GM20000 (cell line): ENCODE measurements at regions not wholly inside any gene's neighbourhood (a gene's known extent, or its start where the extent isn't known, plus 50 kb on each side); places are given as distances from the start of the nearest gene placed in this dataset.

Source experiments
- DNase-seq: peaks from one replicate; pipeline ENCODE4 v3.0.0; 2012; ENCODE audit warnings: low spot score
- TF ChIP-seq, protein P1 (sequence below): IDR thresholded peaks from 2 replicates; pipeline ENCODE4 v1.5.1; 2012; ENCODE audit warnings: mild to moderate bottlenecking, control low read depth; ENCODE audit errors: extremely low read depth, missing control alignments

DNA sequence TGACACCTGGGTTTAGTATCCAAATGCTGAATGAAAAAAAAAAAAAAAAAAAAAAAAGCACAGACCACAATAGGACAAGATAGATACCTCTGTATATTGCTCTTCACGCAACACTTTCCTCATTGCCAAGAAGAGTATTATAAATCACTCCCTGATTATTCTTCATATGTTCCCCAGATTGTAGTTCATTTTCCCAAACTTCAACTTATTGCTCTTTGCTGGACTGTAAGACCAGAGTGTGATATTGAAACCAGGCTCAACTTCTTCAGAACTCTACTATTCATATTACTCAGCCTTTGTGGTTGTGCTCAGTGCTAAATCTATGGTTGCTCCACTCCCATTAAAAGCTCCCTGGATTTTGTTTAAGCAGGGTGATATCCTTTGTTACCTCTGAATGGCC, 180.4 kb downstream of the NTMT2 start:
- TF ChIP-seq, protein P1, sequence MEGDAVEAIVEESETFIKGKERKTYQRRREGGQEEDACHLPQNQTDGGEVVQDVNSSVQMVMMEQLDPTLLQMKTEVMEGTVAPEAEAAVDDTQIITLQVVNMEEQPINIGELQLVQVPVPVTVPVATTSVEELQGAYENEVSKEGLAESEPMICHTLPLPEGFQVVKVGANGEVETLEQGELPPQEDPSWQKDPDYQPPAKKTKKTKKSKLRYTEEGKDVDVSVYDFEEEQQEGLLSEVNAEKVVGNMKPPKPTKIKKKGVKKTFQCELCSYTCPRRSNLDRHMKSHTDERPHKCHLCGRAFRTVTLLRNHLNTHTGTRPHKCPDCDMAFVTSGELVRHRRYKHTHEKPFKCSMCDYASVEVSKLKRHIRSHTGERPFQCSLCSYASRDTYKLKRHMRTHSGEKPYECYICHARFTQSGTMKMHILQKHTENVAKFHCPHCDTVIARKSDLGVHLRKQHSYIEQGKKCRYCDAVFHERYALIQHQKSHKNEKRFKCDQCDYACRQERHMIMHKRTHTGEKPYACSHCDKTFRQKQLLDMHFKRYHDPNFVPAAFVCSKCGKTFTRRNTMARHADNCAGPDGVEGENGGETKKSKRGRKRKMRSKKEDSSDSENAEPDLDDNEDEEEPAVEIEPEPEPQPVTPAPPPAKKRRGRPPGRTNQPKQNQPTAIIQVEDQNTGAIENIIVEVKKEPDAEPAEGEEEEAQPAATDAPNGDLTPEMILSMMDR: no peak

DNA sequence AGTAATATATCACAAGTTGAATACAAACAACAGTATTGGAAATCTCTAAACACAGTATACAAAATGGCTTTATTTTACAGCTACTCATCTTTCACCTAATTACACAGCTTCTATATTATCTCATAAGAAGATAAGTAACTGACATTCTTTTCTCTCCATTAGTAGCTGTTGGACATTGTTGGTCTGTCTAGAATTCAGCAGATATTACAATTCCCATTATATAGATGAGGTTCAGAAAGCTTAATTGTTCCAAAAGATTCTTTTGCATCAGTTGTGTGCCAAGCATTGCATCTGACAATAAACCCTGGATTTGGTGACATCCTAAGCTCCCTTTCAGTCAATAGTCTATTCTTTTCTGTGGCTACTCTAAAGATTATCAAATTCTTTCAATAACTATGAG, 187.0 kb downstream of the NTMT2 start:
- no peak for DNase-seq

More for the DNA sequence above, 180.4 kb downstream of the NTMT2 start:
- DNase-seq: no peak

DNA sequence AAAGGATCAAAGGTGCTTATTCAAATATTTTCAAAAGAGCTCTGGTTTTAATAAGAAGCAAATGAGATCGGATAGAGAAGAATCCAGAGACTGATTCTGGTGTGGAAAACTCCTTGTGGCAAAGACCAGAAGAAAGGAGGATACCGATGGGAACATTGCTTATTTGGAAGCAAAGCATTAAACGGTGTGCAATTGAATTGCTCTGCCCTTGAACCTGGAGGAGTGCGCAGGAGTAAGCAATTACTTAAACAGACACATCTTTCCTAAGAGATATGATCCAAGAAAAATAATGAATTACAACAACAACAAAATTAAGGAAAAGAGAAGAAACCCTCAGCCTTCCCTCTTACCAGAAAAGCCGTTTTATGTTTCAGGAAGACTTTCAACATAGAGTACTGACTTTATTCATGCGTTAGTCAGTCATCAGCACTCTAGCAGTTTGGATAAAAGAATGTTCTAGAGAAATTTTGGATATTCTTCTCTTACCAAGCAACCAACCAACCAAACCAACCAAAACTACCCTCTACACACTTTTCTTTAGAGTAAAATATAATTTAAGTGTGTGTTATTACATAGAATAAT, 191.7 kb downstream of the NTMT2 start:
- DNase-seq: no peak
- TF ChIP-seq, protein P1: no peak

More for the DNA sequence above, 187.0 kb downstream of the NTMT2 start:
- TF ChIP-seq, protein P1: no peak

DNA sequence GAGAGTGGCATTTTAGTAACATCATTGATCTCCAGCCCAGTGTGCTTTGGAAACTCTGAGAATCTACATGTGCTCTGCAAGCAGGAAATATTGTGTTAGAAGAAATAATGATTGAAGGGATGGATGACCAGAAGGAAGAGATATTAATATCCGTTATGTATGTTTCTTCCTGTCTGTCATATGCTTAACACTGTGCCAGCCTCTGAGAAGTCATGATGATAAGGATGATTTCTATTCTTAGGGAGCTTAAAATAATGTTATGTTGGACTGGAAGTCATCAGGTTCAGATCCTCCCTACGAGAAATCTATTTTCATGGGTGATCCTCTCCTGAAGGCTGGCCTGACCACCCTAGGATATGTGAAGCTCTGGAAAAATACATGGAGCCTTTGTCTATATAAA, 192.4 kb upstream of the GORAB start:
- no peak for DNase-seq
- TF ChIP-seq, protein P1: no peak

DNA sequence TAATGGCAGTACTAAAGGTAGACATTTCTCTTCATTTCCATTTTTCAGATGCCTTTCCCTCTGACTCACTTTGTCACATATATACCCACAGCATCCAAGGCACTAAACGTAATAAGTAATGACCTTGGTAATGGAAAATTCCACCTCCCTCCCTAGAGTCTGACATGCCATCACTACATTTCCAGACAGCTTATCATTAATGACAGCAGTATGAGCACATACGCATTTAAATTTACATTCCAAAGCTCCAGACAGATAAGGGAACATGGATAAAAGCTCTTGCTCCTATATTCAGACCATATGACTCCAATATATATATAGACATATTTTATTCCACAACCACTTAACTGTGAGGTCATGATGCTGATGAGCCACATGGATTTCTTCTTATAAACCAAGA, 191.7 kb upstream of the GORAB start:
- DNase-seq: no peak
- TF ChIP-seq, protein P1: no peak

DNA sequence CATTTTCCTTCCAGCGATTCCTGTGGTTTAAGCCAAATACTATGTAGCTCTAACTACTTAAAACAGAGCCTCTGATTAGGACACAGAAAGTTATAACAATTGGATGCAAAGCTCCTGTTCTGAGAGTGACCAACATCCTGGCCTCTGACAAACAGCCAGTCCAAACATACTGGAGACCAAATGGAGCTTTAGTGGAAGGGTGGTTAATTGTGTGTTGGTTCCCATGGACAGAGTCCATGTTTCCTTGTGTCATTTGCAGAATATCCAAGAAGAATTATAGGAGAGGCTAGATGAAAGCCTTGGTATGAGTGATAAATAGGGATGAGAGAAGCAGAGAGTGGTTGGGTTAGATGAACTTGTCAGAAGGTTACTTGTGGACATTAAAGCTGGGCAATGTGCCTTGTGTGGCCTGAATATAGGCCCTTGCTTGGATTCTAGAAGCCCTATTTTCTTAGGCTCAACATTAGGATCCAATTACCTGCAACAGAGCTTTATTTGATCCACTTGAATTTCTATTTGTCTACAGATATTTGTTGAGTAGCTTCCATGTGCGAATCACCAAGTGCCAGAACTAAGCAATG, 180.5 kb upstream of the GORAB start:
- no peak for DNase-seq
- TF ChIP-seq, protein P1: no peak

DNA sequence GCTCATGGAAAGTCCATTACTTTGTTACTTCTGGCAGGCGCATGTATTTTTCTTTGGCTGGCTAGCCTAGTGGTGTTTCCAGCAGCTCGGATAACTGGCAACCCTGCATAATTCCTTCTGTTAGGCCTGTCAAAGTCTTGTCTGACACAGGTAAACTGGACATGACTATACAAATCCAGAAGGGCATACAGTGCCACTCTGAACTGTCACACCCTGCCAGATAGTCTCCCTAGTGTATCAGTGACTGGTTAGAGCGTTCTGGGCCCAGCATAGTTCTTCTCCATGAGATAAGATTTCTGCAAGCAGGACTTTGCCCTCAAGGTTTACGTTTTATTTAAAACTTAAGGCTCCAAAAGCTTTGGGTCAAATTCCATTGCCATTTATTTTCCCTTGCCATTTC, 177.7 kb upstream of the GORAB start:
- TF ChIP-seq, protein P1: no peak
- no peak for DNase-seq
